ENCODE measurements at regions not wholly inside any gene's neighbourhood (a gene's known extent, or its start where the extent isn't known, plus 50 kb on each side); places are given as distances from the start of the nearest gene placed in this dataset.

DNA sequence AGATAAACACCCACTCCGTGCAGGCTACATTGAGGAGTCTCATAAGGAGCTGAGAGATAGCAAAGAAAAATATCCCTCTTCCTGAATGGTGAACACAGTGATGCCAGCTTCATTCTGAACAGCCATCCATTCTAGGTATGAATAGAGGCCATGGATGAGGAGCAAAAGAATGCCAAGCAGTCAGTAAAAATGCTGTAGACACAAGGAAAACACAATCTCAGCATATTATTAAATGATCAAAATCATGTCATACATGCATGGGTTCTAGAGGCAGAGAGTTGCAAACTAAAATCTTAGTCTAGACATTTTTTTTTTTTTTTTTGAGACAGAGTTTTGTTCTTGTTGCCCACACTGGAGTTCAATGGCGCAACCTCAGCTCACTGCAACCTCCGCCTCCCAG is 313.0 kb downstream of the SOX9 start:
- Histone ChIP-seq H3K9ac (ENCODE audit: insufficient read depth in 1 of 2, low read length in 2 of 2) (no peak overlapping the region), H3K4me1 (ENCODE audit: control insufficient read depth in 5 of 5, insufficient read depth in 5 of 5, low read length in 5 of 5) (peaks cover 0 to 11% (median 0%) of the 10 kb centered on the region in 5 donors), H3K27me3 (ENCODE audit: control insufficient read depth in 3 of 3, insufficient read depth in 3 of 3, low read length in 2 of 3) (no peaks in the 10 kb centered on the region), H3K9me3 (ENCODE audit: control insufficient read depth in 4 of 4, insufficient read depth in 3 of 4, low read length in 3 of 4) (no peaks in the 10 kb centered on the region), H3K27ac (ENCODE audit: low read depth in 1 of 2, low read length in 1 of 2) (no peak overlapping the region), H3K36me3 (ENCODE audit: control insufficient read depth in 4 of 4, insufficient read depth in 4 of 4, low read length in 4 of 4) (no peaks in the 10 kb centered on the region), H3K4me3 (no peak overlapping the region)
- 88 to 89% methylated on average over 3 of the region's 3 CpGs for WGBS, 2 donors
- ATAC-seq (ENCODE audit: insufficient read depth, low FRiP score) (no peak), DNase-seq (no peak)
- TF ChIP-seq, protein P1, sequence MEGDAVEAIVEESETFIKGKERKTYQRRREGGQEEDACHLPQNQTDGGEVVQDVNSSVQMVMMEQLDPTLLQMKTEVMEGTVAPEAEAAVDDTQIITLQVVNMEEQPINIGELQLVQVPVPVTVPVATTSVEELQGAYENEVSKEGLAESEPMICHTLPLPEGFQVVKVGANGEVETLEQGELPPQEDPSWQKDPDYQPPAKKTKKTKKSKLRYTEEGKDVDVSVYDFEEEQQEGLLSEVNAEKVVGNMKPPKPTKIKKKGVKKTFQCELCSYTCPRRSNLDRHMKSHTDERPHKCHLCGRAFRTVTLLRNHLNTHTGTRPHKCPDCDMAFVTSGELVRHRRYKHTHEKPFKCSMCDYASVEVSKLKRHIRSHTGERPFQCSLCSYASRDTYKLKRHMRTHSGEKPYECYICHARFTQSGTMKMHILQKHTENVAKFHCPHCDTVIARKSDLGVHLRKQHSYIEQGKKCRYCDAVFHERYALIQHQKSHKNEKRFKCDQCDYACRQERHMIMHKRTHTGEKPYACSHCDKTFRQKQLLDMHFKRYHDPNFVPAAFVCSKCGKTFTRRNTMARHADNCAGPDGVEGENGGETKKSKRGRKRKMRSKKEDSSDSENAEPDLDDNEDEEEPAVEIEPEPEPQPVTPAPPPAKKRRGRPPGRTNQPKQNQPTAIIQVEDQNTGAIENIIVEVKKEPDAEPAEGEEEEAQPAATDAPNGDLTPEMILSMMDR (IDR thresholded peaks at IDR 0.05; ENCODE audit: control extremely low read depth, extremely low read depth) = no peak

DNA sequence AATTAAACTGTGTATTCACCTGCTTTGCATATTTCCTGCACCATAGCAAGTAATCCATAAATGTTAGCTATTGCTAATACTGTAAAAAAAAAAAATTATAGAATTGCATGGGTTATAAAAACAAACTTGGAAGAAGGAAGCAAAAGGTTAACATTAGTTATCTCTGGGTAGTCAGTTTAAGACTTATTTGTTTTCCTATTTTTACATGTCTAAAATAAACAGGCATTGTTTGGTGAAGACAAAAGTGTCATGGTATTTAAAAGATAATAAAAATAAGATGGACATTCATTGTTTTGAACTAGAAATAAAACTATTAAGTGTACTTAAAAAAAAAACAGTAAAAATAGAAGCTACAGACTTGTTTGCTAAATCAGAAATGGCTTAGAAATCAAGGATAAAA is 313.8 kb downstream of the SOX9 start:
- peaks cover 0 to 11% (median 0%) of the 10 kb centered on the region in 5 donors for H3K4me1 ChIP-seq (ENCODE audit: control insufficient read depth in 5 of 5, insufficient read depth in 5 of 5, low read length in 5 of 5)
- no peak overlapping the region for H3K4me3 ChIP-seq
- no peaks in the 10 kb centered on the region for H3K27me3 ChIP-seq (ENCODE audit: control insufficient read depth in 3 of 3, insufficient read depth in 3 of 3, low read length in 2 of 3)
- no peak overlapping the region for H3K27ac ChIP-seq (ENCODE audit: low read depth in 1 of 2, low read length in 1 of 2)
- H3K9me3 ChIP-seq (ENCODE audit: control insufficient read depth in 4 of 4, insufficient read depth in 3 of 4, low read length in 3 of 4) = no peaks in the 10 kb centered on the region
- no peak overlapping the region for H3K9ac ChIP-seq (ENCODE audit: insufficient read depth in 1 of 2, low read length in 2 of 2)
- ATAC-seq (ENCODE audit: insufficient read depth, low FRiP score) (no peak), DNase-seq (no peak)
- TF ChIP-seq, protein P1 (IDR thresholded peaks at IDR 0.05; ENCODE audit: control extremely low read depth, extremely low read depth) = no peak
- H3K36me3 ChIP-seq (ENCODE audit: control insufficient read depth in 4 of 4, insufficient read depth in 4 of 4, low read length in 4 of 4) = no peaks in the 10 kb centered on the region

DNA sequence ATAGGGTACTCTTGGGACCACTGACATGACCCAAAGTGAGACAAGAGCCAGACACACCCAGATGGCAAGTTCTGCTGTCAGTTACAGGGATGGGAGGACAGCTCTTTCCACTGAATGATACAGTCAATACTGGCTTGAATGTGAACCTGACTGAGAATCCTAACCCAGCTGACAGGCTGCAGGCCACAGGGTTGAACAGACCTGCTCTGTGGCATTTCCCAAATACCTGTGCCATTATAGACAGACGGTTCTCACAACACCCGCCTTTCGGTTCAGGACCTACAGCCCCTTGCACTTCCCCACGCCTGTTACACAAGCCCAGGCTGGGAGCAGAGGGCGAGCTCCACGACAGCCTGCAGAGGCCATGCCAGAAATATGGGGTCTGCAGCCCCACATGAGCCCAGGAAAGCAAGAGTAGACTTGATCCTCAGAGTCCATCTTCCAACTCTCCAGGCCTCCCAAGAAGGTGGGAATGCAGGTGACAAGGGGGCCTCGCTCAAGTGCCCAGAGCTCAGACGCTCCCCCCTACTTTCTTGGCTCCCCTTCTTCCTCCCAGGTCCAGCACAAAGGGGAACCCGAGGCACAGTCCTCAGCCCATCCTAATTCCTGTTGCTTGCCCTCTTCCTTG is 314.3 kb downstream of the SOX9 start:
- Histone ChIP-seq H3K4me3 (no peak overlapping the region), H3K27me3 (ENCODE audit: control insufficient read depth in 3 of 3, insufficient read depth in 3 of 3, low read length in 2 of 3) (no peaks in the 10 kb centered on the region), H3K36me3 (ENCODE audit: control insufficient read depth in 4 of 4, insufficient read depth in 4 of 4, low read length in 4 of 4) (no peaks in the 10 kb centered on the region), H3K9me3 (ENCODE audit: control insufficient read depth in 4 of 4, insufficient read depth in 3 of 4, low read length in 3 of 4) (peaks cover 0 to 3% (median 0%) of the 10 kb centered on the region in 4 donors), H3K9ac (ENCODE audit: insufficient read depth in 1 of 2, low read length in 2 of 2) (no peak overlapping the region), H3K4me1 (ENCODE audit: control insufficient read depth in 5 of 5, insufficient read depth in 5 of 5, low read length in 5 of 5) (peaks cover 0 to 11% (median 0%) of the 10 kb centered on the region in 5 donors), H3K27ac (ENCODE audit: low read depth in 1 of 2, low read length in 1 of 2) (no peak overlapping the region)
- 88 to 90% methylated on average over 9 of the region's 9 CpGs for WGBS, 2 donors
- ATAC-seq (ENCODE audit: insufficient read depth, low FRiP score) (no peak), DNase-seq (peak in 1 of 3 donors; percentile 31)
- TF ChIP-seq, protein P1 (IDR thresholded peaks at IDR 0.05; ENCODE audit: control extremely low read depth, extremely low read depth) = no peak

DNA sequence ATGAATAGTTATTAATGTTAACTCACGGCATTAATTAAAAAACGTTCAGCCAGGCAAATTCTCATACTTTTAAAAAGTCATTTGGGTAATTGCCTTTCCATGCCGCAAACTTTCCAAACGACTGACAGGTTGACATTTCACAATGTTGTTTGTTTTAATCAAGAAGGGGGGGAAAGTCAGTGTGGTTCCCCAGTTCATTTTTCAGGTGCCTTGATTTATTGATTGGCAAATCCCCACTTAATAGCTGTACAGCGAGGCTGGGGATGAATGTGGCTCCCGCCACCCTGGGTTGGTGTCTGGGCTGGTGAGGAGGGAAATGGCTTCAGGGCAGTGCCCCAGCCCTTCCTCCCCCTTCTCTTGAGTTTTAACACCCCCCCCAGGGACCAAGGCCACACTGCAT is 318.0 kb downstream of the SOX9 start:
- TF ChIP-seq, protein P1 (IDR thresholded peaks at IDR 0.05; ENCODE audit: control extremely low read depth, extremely low read depth) = no peak

More for the DNA sequence above, 318.0 kb downstream of the SOX9 start:
- Histone ChIP-seq H3K9me3 (ENCODE audit: control insufficient read depth in 4 of 4, insufficient read depth in 3 of 4, low read length in 3 of 4) (peaks cover 0 to 3% (median 0%) of the 10 kb centered on the region in 4 donors), H3K27ac (ENCODE audit: low read depth in 1 of 2, low read length in 1 of 2) (no peak overlapping the region), H3K27me3 (ENCODE audit: control insufficient read depth in 3 of 3, insufficient read depth in 3 of 3, low read length in 2 of 3) (no peaks in the 10 kb centered on the region), H3K9ac (ENCODE audit: insufficient read depth in 1 of 2, low read length in 2 of 2) (no peak overlapping the region), H3K36me3 (ENCODE audit: control insufficient read depth in 4 of 4, insufficient read depth in 4 of 4, low read length in 4 of 4) (no peaks in the 10 kb centered on the region), H3K4me1 (ENCODE audit: control insufficient read depth in 5 of 5, insufficient read depth in 5 of 5, low read length in 5 of 5) (peaks cover 0 to 4% (median 0%) of the 10 kb centered on the region in 5 donors), H3K4me3 (no peak overlapping the region)
- 80 to 92% methylated on average over 6 of the region's 6 CpGs for WGBS, 2 donors
- ATAC-seq (ENCODE audit: insufficient read depth, low FRiP score) (no peak), DNase-seq (no peak)
